K562 (cell line): ENCODE measurements at regions not wholly inside any gene's neighbourhood (a gene's known extent, or its start where the extent isn't known, plus 50 kb on each side); places are given as distances from the start of the nearest gene placed in this dataset.

ENCODE experiments used
- ATAC-seq: fragments of 200-7000 bp; cut with Tn5 transposase; 3 replicates; pipeline ENCODE4 v1.9.1; 2020; ENCODE audit warnings: moderate library complexity
- BruUV-seq: library from RNA; stranded (reverse); fragments of 400-500 nt; replicated peaks from 2 replicates; lab custom pipeline; 2021; lab: Mats Ljungman, UMichigan
- CTCF ChIA-PET: fragments of 300-600 bp; formaldehyde crosslinking; extraction: SDS; loops from one replicate; lab custom pipeline; 2021; ENCODE audit warnings: low intra/inter-chr PET ratio; lab: Yijun Ruan, JAX
- POLR2A ChIA-PET: fragments of 300-600, 350-650 bp; sonication (Branson Sonifier 250); formaldehyde crosslinking; extraction: SDS; loops from one replicate; lab custom pipeline; 2021; ENCODE audit warnings: antibody characterized with exemption, inconsistent platforms; lab: Yijun Ruan, JAX
- DNase-seq, 4 experiments: peaks; one replicate each; pipeline versions ENCODE4 v3.0.0 to v3.0.0-alpha.2; 2011 to 2018; ENCODE audit warnings: low spot score in 3 of 4, mixed read lengths in 3 of 4; ENCODE audit errors: extremely low read depth in 1 of 4
- FAIRE-seq: peaks from 2 replicates; lab custom pipeline; 2011; peaks lifted over from hg19 to GRCh38; lab: Jason Lieb, UNC
- H2AFZ ChIP-seq: 2 replicates; pipeline ENCODE4 v1.6.0; 2011; ENCODE audit warnings: low read depth, low read length, control low read depth, inconsistent platforms
- H3K27ac ChIP-seq: fragments of 200-600 bp; 3 replicates; pipeline ENCODE4 v1.8.0; 2011; ENCODE audit warnings: low read depth, mild to moderate bottlenecking, control low read depth, inconsistent platforms, low read length, moderate library complexity, mixed read lengths; ENCODE audit errors: extremely low read depth
- H3K27me3 ChIP-seq, 2 experiments: fragments of 300-600 bp in 1 of 2; 2 replicates in 1 of 2; 3 replicates in 1 of 2; pipeline versions ENCODE4 v1.6.0 to v1.8.0; 2011; ENCODE audit warnings: inconsistent platforms in 2 of 2, low read length in 2 of 2, mild to moderate bottlenecking in 1 of 2, mixed read lengths in 1 of 2, moderate library complexity in 1 of 2; ENCODE audit not compliant: control insufficient read depth in 2 of 2, insufficient read depth in 2 of 2
- H3K36me3 ChIP-seq: fragments of 300-600 bp; 3 replicates; pipeline ENCODE4 v1.8.0; 2011; ENCODE audit warnings: mild to moderate bottlenecking, low read length, inconsistent platforms; ENCODE audit not compliant: control insufficient read depth, insufficient read depth
- H3K4me1 ChIP-seq, 2 experiments: fragments of 200-600 bp in 1 of 2; replicated peaks in 1 of 2; 2 replicates in 1 of 2; 3 replicates in 1 of 2; pipeline versions ENCODE4 v1.5.1 to v1.8.0; 2011; ENCODE audit warnings: inconsistent platforms in 2 of 2, low read length in 2 of 2, mild to moderate bottlenecking in 1 of 2, mixed read lengths in 1 of 2, moderate library complexity in 1 of 2; ENCODE audit not compliant: control insufficient read depth in 2 of 2, insufficient read depth in 2 of 2
- H3K4me2 ChIP-seq: 2 replicates; pipeline ENCODE4 v1.6.1; 2011; ENCODE audit warnings: low read length, control low read depth, inconsistent platforms, mixed read lengths; ENCODE audit not compliant: insufficient read depth
- H3K4me3 ChIP-seq: fragments of 200-600 bp; sonication (generic), shearing (Covaris generic); 2 replicates; pipeline ENCODE4 v1.5.1; 2016; ENCODE audit warnings: control low read depth, inconsistent platforms
- H3K79me2 ChIP-seq: fragments of 200-600 bp; 3 replicates; pipeline ENCODE4 v1.8.0; 2011; ENCODE audit warnings: low read length, inconsistent platforms; ENCODE audit not compliant: control insufficient read depth, insufficient read depth
- H3K9ac ChIP-seq, 2 experiments: 2 replicates each; pipeline versions ENCODE4 v1.6.0 to v1.6.1; 2011; ENCODE audit warnings: low read depth in 2 of 2, low read length in 2 of 2, control low read depth in 1 of 2, inconsistent platforms in 1 of 2, mild to moderate bottlenecking in 1 of 2, mixed read lengths in 1 of 2; ENCODE audit not compliant: insufficient read depth in 1 of 2
- H3K9me1 ChIP-seq: one replicate; pipeline ENCODE4 v1.6.0; 2011; ENCODE audit warnings: inconsistent platforms, mild to moderate bottlenecking, low read length, moderate library complexity; ENCODE audit not compliant: control insufficient read depth, insufficient read depth
- H3K9me3 ChIP-seq: replicated peaks from 2 replicates; pipeline ENCODE4 v1.5.1; 2011; ENCODE audit warnings: low read depth, low read length, inconsistent platforms; ENCODE audit not compliant: control insufficient read depth, insufficient read depth
- H4K20me1 ChIP-seq: replicated peaks from 2 replicates; pipeline ENCODE4 v1.6.1; 2011; ENCODE audit warnings: low read length, inconsistent platforms, mixed read lengths; ENCODE audit not compliant: control insufficient read depth, insufficient read depth
- ADNP ChIP-seq: fragments of 200-800 bp; sonication (Bioruptor generic); IDR thresholded peaks from 2 replicates; pipeline ENCODE4 v1.6.1; 2016; ENCODE audit warnings: missing genetic modification characterization, missing compliant biosample characterization
- CHAMP1 ChIP-seq: fragments of 450-650 bp; IDR thresholded peaks from 2 replicates; pipeline ENCODE4 v1.6.1; 2016; ENCODE audit warnings: mild to moderate bottlenecking
- HMG20A ChIP-seq: fragments of 450-650 bp; formaldehyde crosslinking; conservative IDR thresholded peaks from 2 replicates; pipeline ENCODE4 v1.4.0; 2020; ENCODE audit warnings: mild to moderate bottlenecking, mixed read lengths
- MCM2 ChIP-seq: fragments of 450-650 bp; IDR thresholded peaks from 2 replicates; pipeline ENCODE4 v1.6.1; 2017; ENCODE audit warnings: low read depth, mild to moderate bottlenecking
- POLR2AphosphoS2 ChIP-seq: IDR thresholded peaks from 2 replicates; pipeline ENCODE4 v1.6.1; 2012; ENCODE audit warnings: low read length, improper control_type of control experiment
- STAT5A ChIP-seq: IDR thresholded peaks from 2 replicates; pipeline ENCODE4 v1.6.1; 2012; ENCODE audit warnings: low read length, inconsistent platforms, borderline replicate concordance
- TAF15 ChIP-seq: fragments of 200-400 bp; formaldehyde crosslinking; IDR thresholded peaks from 2 replicates; pipeline ENCODE4 v1.6.1; 2017; ENCODE audit warnings: mild to moderate bottlenecking, low read depth, low read length, moderate library complexity
- ZEB2 ChIP-seq: fragments of 450-650 bp; IDR thresholded peaks from 2 replicates; pipeline ENCODE4 v1.6.1; 2016
- ZNF23 ChIP-seq: fragments of 250-450 bp; sonication (Bioruptor Pico); IDR thresholded peaks from 2 replicates; pipeline ENCODE4 v1.4.0; 2020; ENCODE audit warnings: mild to moderate bottlenecking
- in situ Hi-C: fragments of 300-500 bp; cut with MboI; formaldehyde crosslinking; loops from 4 replicates; pipeline ENCODE4 v1.15.0; 2018; ENCODE audit warnings: inconsistent platforms, mixed read lengths
- intact Hi-C: fragments of 100-400 bp; cut with micrococcal nuclease; formaldehyde crosslinking; loops from 2 replicates; pipeline ENCODE4 v1.14.2; 2022
- TF ChIP-seq, protein P1 (sequence below): sonication (generic); formaldehyde crosslinking; IDR thresholded peaks from 2 replicates; pipeline ENCODE4 v1.8.0; 2023; ENCODE audit warnings: missing genetic modification reagents, mild to moderate bottlenecking, borderline replicate concordance
- TF ChIP-seq, protein P2 (sequence below), 2 experiments: fragments of 450-650 bp in 1 of 2; sonication (generic) in 1 of 2; formaldehyde crosslinking; conservative IDR thresholded peaks; 2 replicates each; pipeline versions ENCODE4 v1.4.0 to v1.8.1; 2020 to 2022; ENCODE audit warnings: mild to moderate bottlenecking in 1 of 2, missing genetic modification reagents in 1 of 2
- TF ChIP-seq, protein P3 (sequence below), 2 experiments: fragments of 450-650 bp in 1 of 2; IDR thresholded peaks; 2 replicates each; pipeline ENCODE4 v1.6.1; 2011 to 2017; ENCODE audit warnings: low read depth in 2 of 2, antibody characterized with exemption in 1 of 2, borderline replicate concordance in 1 of 2, low read length in 1 of 2, mild to moderate bottlenecking in 1 of 2, mixed read lengths in 1 of 2; ENCODE audit not compliant: control insufficient read depth in 1 of 2

- no peaks in the 10 kb centered on the region for H3K27me3 ChIP-seq
- H3K36me3 ChIP-seq: no peaks in the 10 kb centered on the region
- no peaks in the 10 kb centered on the region for H3K9me3 ChIP-seq
- no peak overlapping the region for H3K9ac ChIP-seq
- H4K20me1 ChIP-seq: no peaks in the 10 kb centered on the region
- intact Hi-C loops (no loop called here), in situ Hi-C loops (no loop called here)
- BruUV-seq: no TSS peak
- no peak overlapping the region for H2AFZ ChIP-seq
- H3K4me1 ChIP-seq: no peaks in the 10 kb centered on the region
- CTCF ChIA-PET: no interaction called here
- H3K4me2 ChIP-seq: no peak overlapping the region
- ATAC-seq: no peak
- H3K4me3 ChIP-seq: no peak overlapping the region
- no peak for DNase-seq
- no peak overlapping the region for H3K27ac ChIP-seq
- no peaks in the 10 kb centered on the region for H3K9me1 ChIP-seq
- no peak for FAIRE-seq
- POLR2A ChIA-PET: no interaction called here
- no peaks in the 10 kb centered on the region for H3K79me2 ChIP-seq
- TF ChIP-seq, protein P1, sequence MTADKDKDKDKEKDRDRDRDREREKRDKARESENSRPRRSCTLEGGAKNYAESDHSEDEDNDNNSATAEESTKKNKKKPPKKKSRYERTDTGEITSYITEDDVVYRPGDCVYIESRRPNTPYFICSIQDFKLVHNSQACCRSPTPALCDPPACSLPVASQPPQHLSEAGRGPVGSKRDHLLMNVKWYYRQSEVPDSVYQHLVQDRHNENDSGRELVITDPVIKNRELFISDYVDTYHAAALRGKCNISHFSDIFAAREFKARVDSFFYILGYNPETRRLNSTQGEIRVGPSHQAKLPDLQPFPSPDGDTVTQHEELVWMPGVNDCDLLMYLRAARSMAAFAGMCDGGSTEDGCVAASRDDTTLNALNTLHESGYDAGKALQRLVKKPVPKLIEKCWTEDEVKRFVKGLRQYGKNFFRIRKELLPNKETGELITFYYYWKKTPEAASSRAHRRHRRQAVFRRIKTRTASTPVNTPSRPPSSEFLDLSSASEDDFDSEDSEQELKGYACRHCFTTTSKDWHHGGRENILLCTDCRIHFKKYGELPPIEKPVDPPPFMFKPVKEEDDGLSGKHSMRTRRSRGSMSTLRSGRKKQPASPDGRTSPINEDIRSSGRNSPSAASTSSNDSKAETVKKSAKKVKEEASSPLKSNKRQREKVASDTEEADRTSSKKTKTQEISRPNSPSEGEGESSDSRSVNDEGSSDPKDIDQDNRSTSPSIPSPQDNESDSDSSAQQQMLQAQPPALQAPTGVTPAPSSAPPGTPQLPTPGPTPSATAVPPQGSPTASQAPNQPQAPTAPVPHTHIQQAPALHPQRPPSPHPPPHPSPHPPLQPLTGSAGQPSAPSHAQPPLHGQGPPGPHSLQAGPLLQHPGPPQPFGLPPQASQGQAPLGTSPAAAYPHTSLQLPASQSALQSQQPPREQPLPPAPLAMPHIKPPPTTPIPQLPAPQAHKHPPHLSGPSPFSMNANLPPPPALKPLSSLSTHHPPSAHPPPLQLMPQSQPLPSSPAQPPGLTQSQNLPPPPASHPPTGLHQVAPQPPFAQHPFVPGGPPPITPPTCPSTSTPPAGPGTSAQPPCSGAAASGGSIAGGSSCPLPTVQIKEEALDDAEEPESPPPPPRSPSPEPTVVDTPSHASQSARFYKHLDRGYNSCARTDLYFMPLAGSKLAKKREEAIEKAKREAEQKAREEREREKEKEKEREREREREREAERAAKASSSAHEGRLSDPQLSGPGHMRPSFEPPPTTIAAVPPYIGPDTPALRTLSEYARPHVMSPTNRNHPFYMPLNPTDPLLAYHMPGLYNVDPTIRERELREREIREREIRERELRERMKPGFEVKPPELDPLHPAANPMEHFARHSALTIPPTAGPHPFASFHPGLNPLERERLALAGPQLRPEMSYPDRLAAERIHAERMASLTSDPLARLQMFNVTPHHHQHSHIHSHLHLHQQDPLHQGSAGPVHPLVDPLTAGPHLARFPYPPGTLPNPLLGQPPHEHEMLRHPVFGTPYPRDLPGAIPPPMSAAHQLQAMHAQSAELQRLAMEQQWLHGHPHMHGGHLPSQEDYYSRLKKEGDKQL: no peak
- TF ChIP-seq, protein P2, sequence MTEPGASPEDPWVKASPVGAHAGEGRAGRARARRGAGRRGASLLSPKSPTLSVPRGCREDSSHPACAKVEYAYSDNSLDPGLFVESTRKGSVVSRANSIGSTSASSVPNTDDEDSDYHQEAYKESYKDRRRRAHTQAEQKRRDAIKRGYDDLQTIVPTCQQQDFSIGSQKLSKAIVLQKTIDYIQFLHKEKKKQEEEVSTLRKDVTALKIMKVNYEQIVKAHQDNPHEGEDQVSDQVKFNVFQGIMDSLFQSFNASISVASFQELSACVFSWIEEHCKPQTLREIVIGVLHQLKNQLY (CRISPR knock-in tag; conservative IDR thresholded peaks at IDR 0.05): no peak
- TF ChIP-seq ADNP (tag) (no peak), POLR2AphosphoS2 (no peak), CHAMP1 (no peak), ZEB2 (no peak), MCM2 (no peak), ZNF23 (CRISPR knock-in tag) (no peak), TAF15 (no peak), STAT5A (no peak), HMG20A (CRISPR knock-in tag) (no peak)
- TF ChIP-seq, protein P3, sequence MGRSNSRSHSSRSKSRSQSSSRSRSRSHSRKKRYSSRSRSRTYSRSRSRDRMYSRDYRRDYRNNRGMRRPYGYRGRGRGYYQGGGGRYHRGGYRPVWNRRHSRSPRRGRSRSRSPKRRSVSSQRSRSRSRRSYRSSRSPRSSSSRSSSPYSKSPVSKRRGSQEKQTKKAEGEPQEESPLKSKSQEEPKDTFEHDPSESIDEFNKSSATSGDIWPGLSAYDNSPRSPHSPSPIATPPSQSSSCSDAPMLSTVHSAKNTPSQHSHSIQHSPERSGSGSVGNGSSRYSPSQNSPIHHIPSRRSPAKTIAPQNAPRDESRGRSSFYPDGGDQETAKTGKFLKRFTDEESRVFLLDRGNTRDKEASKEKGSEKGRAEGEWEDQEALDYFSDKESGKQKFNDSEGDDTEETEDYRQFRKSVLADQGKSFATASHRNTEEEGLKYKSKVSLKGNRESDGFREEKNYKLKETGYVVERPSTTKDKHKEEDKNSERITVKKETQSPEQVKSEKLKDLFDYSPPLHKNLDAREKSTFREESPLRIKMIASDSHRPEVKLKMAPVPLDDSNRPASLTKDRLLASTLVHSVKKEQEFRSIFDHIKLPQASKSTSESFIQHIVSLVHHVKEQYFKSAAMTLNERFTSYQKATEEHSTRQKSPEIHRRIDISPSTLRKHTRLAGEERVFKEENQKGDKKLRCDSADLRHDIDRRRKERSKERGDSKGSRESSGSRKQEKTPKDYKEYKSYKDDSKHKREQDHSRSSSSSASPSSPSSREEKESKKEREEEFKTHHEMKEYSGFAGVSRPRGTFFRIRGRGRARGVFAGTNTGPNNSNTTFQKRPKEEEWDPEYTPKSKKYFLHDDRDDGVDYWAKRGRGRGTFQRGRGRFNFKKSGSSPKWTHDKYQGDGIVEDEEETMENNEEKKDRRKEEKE (IDR thresholded peaks at IDR 0.05; ENCODE audit: borderline replicate concordance in 1 of 2, control insufficient read depth in 1 of 2, low read depth in 2 of 2, low read length in 1 of 2): no peak
These were observed 951.6 kb upstream of the POU3F3 start for GRCh38 chr2:103902347-103902746.
